NCI-H146 treated with DMSO at 0.1 percent for 48 hours (cell line): ENCODE measurements at regions not wholly inside any gene's neighbourhood (a gene's known extent, or its start where the extent isn't known, plus 50 kb on each side); places are given as distances from the start of the nearest gene placed in this dataset.

Source experiments
- DNase-seq: peaks from one replicate; lab custom pipeline; 2025; ENCODE audit not compliant: unreplicated experiment; lab: John Stamatoyannopoulos, UW

DNA sequence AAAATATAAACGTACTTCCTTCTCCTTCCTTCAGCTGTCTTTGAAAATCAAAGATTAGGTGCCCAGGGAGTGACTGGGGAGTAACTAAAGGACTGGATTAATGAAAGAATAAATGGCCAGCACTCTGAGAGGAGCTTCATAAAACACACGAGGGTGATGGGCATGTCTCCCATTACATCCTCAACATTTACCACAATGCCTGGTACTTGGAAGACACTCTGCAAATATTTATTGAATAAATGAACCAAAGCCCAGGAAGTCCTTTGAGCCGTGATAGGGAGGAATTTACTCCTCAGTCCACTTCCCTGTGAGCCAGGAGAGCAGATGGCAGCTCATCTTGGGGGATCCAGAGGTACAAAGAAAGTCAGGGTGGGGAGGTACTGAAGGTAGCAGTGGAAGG lies 96.3 kb downstream of the RAB11FIP2 start:
- peak; percentile 69 for DNase-seq
